Activated T-cell treated with anti-CD3 and anti-CD28 coated beads for 1 hour (primary cell): ENCODE measurements at regions not wholly inside any gene's neighbourhood (a gene's known extent, or its start where the extent isn't known, plus 50 kb on each side); places are given as distances from the start of the nearest gene placed in this dataset.
A peak's percentile ranks its signal among the peaks of the same experiment; 100 is the strongest.
"Not testable (repeated sequence)": the region's sequence is repeated elsewhere in the genome, so short reads cannot be mapped to it uniquely, and the experiment has no call there.

ENCODE experiments used
- DNase-seq: peaks from one replicate; pipeline ENCODE4 v3.0.0-alpha.2; 2020; ENCODE audit warnings: low read depth

DNA sequence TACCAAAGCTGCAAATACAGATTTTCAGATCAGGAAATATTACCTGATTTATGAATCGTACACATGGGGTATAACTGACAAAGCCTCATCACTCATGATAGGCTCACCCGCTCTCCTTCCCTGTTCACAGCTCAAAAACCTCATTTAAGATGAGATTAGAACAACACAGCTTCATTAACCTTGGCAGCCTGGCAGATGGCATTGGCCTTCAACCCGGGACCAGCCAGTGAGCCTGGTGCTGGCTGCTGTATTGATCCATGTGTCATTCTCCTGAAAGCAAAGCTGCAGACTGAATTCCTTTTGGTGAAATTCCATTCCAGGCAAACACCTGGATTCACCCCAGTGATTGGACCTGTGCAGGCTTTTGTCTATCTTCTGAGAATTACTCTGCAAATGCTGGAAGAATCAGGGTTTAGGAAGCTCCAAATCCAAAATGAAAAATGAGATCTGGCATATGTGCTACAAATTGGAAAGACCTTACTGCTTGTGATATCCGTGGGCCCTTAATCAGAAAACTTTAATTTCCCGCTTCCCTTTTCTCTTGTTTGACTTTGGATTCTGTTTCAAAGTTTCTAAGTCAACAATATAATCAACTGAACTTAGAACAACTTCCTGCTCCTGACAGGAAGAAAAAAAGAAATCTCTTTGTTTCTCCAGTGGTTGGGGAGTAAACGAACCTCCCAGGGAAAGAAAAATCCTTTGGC is 189.1 kb upstream of the KBTBD8 start:
- DNase-seq: no peak

DNA sequence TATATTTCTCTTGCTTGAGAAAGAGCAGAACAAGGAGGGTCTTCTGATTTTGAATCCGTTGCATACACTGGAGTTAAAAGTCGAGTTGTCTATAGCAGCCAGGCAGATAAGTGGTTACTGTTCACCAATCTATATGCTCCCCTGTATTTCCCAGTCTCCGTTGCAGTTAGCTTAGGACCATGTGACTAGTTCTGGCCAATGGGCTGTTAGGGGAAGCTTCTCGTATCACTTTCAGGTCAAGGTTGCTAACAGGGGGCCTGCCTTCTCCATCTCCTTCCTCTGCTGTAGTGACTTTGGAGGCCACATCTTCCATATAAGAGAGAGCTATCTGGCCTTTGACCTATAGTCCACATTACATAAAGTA is 188.5 kb upstream of the KBTBD8 start:
- no peak for DNase-seq

DNA sequence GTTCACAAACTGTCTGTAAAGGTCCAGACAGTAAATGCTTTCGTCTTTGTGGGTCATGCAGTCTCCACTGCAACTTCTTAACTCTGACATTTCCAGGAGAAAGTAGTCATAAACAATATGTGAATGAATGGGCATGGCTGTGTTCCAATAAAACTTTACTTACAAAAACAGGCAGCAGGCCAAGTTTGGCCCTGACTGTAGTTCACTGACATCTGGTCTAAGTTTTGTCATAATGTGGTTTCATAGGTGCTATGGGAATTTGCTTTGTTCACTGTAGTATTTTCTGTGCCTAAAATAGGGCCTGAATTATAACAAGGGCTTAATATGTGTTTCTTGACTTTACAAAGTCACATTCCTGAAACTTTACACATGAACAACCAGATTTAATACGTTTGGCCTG is 186.0 kb upstream of the KBTBD8 start:
- DNase-seq: no peak

DNA sequence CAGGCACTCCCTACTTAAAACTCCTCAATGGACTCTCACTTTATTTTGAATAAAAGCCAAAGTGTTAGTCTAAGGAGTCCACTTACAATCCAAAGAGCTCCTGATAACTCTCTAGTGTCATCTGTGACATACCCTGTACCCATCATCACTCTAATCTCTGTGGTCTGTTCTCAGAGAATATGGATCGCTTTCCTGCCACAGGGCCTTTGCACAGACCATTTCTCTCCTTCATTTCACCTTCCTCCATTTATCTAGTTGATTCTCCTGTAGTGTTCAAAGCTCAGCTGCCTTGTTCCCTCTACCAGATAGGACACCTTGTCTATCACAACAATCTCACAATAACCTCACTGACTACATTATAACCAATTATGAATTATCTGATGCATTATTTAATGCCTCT is 185.4 kb upstream of the KBTBD8 start:
- DNase-seq: no peak

DNA sequence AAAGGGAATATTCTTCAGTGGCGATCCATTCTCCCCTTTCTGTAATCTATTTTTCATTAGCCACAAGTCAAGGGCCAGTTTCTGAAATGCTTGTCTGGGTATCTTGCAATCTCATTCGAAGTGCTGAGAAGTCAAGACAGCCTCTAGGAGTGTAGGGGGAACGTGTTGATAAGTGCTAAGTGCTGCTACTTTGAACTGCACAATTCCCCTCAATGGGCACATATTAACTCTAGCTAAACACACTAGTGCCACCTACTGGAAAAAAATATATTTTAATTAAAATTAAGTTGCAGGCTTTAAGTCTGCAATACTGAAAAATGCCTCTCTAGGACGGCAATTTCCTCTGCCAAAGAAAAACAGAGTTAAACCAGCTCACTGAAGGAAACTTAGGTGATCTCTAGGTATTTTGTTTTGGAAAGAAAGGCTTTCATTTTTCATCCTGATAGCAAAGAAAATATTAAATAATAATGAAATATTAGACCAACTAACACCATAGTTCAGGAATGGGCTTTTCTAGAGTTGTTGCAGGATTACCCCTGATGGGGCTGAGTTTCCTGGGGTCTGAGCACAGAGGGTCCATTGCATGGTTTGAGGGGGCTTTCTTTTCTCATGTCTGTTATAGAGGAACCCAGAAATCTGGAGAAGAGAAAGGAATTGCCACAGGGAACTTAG is 181.9 kb upstream of the KBTBD8 start:
- DNase-seq: no peak

DNA sequence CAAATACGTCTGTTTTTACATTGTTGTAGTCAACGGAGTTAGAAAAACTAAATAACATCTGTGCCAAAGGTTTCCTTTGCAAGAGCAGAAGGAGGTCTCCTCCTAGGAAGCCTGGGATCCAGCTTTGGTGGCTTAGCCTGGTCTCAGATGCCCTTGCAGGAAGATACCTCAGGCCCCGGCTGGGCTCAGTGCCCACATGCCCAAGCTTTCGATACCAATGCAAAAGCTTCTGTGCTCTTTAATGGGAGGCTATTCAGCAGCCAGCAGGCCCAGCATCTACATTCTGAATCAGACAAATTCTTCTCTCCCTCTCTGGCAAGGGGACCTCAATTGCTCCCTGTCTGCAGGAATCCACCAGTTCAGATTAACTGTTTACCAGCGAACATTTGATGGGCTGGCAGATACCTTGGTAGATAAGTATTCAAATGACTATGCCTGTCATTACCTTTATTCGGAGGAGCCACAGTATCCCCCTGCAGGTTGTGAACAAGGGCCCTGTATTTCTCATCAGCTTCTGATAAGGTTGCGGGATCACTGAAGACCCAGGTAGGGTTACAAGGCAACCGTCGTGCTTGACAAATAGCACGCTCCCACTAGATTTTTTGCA is 180.1 kb upstream of the KBTBD8 start:
- no peak for DNase-seq

DNA sequence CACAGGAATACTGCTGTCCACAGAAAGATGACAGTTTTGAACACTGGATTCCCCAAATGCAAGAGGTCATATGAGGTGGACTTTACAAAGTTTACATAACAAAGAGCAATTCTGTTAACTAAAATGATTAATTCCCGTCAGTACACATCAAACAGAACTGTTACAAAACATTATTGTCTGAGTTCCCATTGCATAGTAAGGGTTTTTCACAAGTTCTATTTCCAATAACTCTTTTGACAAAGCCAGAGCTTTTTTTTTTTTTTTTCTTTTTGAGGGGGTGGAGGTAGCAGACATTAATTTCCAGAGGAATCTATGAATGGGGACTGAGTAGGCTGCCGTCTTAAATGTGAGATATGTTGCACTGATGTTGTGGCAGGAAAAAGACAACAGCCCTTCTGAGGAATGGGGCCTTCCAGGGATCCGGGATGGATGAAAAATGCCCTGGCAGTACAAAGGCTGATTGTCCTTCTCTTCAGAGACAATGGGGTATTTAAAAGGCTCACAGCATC is 178.1 kb upstream of the KBTBD8 start:
- no peak for DNase-seq

DNA sequence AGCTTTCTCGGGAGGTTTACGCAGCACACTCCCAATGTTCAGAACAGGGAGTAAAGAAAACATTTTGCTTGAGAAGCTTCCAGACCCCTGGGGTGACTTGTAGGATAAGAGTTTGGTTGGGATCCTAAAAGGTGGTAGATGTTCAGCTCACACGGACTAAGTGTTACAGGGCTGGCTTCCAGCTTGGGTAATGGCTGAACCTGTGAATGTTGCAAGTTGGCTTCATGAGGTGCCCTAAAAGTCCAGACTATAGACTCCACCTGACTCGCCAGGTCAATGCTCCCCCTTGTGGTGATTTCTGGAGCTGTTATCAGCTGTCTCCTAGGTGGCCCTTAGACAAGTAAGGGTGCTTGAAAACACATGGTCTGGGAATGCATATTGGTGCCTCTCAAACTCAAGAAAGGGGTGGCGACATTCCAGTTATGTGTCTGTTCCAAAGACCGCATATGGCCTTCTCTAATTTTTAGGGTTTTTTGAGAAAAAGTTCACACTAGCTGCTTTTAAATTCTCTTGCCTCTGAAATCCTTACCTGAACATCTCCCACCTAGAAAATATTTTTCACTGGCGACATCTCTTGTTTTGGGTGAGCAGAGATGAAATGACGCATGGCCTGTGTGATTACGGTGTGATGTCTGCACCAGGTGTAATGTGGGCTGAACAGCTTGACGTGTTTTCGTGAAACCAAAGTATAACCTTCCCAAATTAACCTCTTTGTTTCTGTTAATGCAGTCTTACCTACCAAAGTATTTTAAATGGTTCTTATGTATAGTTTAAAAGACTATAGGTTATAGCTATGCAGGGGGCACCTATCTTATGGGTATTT is 175.7 kb upstream of the KBTBD8 start:
- DNase-seq: peak; percentile 57

DNA sequence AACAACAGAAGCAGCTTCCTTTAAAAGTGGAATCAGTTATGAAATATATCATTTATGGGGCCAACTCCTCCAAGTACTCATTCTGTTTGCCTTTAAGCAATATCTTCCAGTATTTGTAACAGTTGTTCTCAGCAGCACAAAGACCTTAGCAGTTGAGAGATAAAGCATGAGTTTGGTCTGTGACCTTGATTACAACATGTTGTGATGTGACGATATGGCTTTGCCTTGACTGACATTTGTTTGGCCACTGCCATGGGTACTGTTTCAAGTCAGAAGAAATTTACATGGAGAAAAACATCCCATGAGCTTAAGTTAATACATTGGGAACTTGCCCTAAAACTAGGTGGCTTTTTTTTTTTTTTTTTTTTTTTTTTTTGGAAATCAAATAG is 175.1 kb upstream of the KBTBD8 start:
- no peak for DNase-seq

DNA sequence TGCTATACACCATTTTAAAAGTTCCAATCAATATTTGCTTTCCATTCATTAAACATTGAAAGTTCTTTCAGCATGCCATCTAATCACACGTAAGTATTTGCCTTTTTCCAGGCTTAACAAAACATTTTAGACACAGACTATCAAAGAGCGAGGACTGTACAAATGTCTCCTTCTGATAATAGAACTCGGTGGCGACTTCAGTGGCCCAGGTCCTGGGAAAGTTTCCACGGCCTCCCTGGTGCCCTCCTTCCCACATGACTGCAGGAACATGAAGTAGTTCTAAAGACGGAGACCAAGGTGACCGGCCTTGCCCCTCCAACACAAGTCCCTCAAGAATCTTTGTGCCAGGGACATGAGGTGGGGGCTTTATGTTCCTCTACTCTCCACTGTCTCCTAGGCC is 174.6 kb upstream of the KBTBD8 start:
- no peak for DNase-seq

DNA sequence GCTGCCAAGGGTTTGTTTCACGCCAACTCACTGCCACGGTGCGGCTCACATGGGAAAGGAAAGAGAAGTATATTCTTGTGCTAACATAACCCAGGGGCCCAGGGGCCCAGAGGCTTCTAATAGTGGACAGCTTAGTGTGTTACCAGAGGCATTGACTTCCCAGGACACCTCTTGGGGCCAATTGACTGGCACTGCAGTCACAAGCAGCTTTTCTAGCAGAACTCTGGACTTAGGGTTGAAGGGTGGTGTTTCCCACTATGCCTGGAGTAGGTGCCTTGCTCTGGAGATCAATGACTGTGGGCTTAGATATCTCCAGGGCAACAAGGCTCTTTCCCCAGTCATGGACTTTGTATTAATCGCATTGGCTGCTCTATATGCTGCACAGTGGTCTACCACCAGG is 172.7 kb upstream of the KBTBD8 start:
- no peak for DNase-seq

DNA sequence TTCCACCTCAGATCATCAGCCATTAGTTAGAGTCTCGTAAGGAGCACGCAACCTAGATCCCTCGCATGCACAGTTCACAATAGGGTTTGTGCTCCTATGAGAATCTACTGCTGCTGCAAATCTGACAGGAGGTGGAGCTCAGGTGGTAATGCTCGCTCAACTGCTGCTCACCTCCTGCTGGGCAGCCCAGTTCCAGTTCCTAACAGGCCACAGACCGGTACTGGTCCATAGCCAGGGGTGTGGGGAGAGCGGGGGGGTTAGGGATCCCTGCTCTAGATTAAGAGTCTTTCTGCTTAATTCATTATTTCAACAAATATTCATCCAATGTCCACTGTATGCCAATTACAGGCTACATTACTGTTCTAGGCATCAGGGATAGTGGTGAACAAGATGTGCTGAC is 170.4 kb upstream of the KBTBD8 start:
- DNase-seq: no peak

DNA sequence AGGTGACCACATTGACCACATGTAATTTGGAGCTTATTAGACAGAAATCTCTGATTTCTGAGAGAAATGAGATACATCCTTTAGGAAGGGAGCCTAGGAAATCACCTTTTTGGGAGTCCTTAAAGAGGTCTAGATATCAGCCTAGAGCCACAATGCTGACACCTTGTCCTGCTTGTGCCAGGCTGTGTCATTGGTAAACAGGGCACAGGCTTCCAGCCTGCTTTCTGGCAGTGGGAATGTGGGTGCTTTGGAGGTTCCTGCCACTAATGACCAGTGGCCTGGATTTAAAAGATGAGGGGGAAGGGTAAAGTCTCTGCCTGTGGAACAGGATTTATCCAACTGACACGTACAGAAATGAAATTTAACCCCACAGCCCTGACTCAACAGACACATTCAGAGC is 169.8 kb upstream of the KBTBD8 start:
- no peak for DNase-seq

DNA sequence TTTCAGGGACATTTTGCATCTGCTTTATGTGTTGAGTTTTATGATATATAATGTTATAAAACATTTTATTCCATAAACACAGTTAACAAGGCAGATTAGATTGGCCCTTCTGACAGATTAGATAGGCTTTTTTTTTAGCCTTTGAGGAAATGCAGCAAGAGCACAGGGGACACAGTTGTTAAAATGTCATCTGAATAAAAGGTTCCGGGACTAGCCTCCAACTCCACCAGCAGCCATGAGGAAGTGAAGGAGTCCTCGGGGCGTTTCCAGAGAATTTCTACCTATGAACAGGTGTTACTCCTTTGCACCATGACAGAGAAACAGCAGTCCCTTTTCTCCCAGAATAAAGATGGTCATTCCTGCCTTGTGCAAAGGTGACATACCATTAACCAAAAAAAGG is 167.8 kb upstream of the KBTBD8 start:
- no peak for DNase-seq

DNA sequence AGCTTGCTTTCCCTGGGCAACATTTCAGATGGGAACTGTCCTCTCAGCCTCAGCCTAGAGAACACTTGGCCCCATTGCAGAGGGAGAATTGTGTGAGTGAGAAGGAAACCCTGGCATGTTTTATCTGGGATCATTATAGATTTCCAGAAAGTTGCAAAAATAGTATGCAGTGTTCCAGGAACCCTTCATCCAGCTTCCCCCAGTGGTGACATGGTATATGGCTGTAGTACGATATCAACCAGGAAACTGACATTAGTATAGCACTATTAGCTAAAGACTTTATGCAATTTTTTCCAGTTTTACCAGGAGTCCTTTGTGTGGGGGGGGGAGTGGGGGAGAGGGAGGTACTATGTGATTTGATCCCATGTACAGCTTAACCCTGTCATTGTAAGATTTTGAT is 166.2 kb upstream of the KBTBD8 start:
- no peak for DNase-seq

DNA sequence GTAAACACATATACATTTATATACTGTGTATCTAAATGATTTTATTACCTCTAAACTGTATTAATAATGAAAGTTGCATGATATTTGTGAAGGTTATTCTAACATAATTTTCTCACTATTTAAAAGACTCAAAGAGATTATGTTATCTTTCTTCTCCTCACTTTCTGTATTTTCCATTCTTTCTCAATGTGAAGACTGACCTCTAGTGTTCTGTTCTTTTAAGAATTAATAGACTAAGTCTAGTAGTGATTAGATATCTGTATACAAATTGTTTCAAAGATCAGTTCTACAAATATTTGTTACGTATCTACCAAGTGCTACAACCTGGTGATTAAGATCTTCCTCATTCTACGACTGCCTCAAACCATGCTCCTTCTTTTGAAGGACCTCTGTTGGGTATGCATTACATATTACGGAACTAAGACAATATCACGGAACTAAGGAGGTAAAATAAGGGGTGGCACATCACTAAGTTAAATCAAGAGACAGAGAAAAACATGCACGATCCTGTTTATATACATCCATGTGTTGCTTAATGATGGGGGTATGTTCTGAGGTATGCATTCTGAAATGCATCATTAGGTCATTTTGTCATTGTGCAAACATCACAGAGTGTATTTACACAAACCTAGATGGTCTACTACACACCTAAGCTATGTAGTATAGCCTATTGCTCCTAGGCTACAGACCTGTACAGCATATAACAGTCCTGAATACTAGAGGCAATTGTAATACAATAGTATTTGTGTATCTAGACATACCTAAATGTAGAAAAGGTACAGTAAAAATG is 161.5 kb upstream of the KBTBD8 start:
- DNase-seq: no peak

DNA sequence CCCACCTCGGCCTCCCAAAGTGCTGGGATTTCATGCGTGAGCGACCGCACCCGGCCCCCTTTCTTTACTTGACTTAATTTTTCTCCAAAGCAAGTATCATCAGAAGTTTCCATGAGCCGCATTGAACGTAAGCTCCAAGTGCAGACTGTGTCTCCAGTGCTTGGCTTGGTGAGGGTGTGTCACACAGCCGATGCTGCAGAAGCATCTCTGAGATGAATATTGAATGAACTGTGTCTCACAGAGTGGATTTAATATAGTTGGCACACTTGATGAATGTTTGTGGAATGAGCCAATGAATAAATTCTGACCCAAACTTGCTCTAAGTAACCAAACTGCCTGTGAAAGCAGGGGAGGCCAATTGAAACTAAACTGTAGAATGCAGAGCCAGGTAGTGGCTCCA is 159.4 kb upstream of the KBTBD8 start:
- DNase-seq: no peak

DNA sequence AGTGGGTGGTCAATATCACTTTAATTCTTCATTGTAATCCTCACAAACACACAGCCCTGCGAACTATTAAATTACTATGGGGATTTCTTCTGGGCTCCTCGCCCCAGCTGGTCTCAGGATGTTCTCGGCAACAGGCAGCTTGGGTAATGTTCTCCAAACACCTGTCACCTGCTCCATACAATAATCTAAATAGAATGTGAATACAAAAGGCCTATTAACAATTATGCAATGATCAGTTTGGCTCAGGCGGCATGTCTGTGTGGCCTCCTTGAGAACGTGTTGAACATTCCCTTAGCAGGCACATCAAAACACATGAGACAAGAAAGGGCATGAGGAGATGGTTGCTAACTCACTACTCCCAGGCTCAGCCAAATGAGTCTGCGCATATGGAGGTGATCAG is 158.6 kb upstream of the KBTBD8 start:
- DNase-seq: no peak

DNA sequence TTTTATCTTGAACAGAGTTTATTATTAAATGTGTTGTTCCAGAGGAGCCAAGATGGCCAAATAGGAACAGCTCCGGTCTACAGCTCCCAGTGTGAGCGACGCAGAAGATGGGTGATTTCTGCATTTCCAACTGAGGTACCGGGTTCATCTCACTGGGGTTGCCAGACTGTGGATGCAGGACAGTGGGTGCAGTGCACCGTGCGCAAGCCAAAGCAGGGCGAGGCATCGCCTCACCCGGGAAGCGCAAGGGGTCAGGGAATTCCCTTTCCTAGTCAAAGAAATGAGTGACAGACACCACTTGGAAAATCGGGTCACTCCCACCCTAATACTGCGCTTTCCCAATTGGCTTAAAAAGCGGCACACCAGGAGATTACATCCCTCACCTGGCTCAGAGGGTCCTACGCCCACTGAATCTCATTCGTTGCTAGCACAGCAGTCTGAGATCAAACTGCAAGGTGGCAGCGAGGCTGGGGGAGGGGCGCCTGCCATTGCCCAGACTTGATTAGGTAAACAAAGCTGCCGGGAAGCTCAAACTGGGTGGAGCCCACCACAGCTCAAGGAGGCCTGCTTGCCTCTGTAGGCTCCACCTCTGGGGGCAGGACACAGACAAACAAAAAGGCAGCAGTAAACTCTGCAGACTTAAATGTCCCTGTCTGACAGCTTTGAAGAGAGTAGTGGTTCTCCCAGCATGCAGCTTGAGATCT is 155.2 kb upstream of the KBTBD8 start:
- not testable (repeated sequence) for DNase-seq

DNA sequence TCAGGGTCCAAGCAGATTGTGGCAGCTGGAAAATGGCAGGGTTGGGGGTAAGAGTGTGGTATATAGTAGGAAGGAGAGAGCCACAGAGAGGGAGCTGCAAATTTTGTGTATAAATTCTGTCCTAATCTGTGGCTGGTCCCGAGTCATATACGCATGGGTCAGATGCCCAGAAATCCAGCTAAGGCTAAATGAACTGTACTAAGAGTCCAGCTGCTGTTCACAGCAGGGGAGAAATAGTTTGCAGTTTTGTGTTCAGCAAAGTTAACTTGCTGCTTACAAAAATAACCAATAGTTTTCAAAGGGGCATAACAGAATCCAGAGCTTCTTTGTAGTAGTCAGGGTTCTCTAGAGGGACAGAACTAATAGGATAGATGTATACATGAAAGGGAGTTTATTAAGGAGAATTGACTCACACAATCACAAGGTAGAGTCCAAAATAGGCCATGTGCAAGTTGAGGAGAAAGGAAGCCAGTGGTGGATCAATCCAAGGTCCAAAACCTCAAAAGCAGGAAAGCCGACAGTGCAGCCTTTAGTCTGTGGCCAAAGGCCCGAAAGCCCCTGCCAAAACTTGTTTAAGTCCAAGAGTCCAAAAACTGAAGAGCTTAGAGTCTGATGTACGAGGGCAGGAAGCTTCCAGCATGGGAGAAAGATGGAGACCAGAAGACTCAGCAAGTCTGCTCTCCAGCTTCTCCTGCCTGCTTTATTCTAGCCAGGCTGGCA is 146.1 kb upstream of the KBTBD8 start:
- no peak for DNase-seq
